Lung (tissue), 11 donors: ENCODE measurements at regions not wholly inside any gene's neighbourhood (a gene's known extent, or its start where the extent isn't known, plus 50 kb on each side); places are given as distances from the start of the nearest gene placed in this dataset.

Experiments
- ATAC-seq: fragments of 200-7000 bp; cut with Tn5 transposase; one replicate; pipeline ENCODE4 v1.9.1; 2020; ENCODE audit warnings: moderate number of reproducible peaks; ENCODE audit not compliant: insufficient read depth, low FRiP score
- DNase-seq, 3 donors: peaks; one replicate each; pipeline ENCODE4 v3.0.0-alpha.2; 2013 to 2017
- H3K27ac ChIP-seq, 2 donors: one replicate each; pipeline ENCODE4 v1.5.1; 2013; ENCODE audit warnings: mild to moderate bottlenecking in 2 of 2, moderate library complexity in 2 of 2, control low read depth in 1 of 2, inconsistent platforms in 1 of 2, low read depth in 1 of 2, low read length in 1 of 2
- H3K27me3 ChIP-seq, 3 donors: one replicate each; pipeline ENCODE4 v1.5.1; 2013; ENCODE audit warnings: low read length in 2 of 3; ENCODE audit not compliant: control insufficient read depth in 3 of 3, insufficient read depth in 3 of 3
- H3K36me3 ChIP-seq, 4 donors: one replicate each; pipeline ENCODE4 v1.5.1; 2013; ENCODE audit warnings: low read length in 4 of 4, mild to moderate bottlenecking in 1 of 4, moderate library complexity in 1 of 4; ENCODE audit not compliant: control insufficient read depth in 4 of 4, insufficient read depth in 4 of 4
- H3K4me1 ChIP-seq, 5 donors: one replicate each; pipeline ENCODE4 v1.5.1; 2013; ENCODE audit warnings: low read length in 5 of 5, mild to moderate bottlenecking in 2 of 5, moderate library complexity in 1 of 5; ENCODE audit not compliant: control insufficient read depth in 5 of 5, insufficient read depth in 5 of 5
- H3K4me3 ChIP-seq: one replicate; pipeline ENCODE4 v1.5.1; 2013; ENCODE audit warnings: mild to moderate bottlenecking, control low read depth, moderate library complexity
- H3K9ac ChIP-seq, 2 donors: one replicate each; pipeline ENCODE4 v1.5.1; 2013; ENCODE audit warnings: low read length in 2 of 2, control low read depth in 1 of 2; ENCODE audit not compliant: insufficient read depth in 1 of 2
- H3K9me3 ChIP-seq, 4 donors: one replicate each; pipeline ENCODE4 v1.5.1; 2013; ENCODE audit warnings: low read length in 3 of 4, mild to moderate bottlenecking in 1 of 4, moderate library complexity in 1 of 4; ENCODE audit not compliant: control insufficient read depth in 4 of 4, insufficient read depth in 3 of 4
- CTCF ChIP-seq: IDR thresholded peaks from 2 replicates; pipeline ENCODE4 v1.5.1; 2012; ENCODE audit warnings: mild to moderate bottlenecking; ENCODE audit errors: control extremely low read depth, extremely low read depth
- WGBS, 2 donors: extraction: QIAGEN DNeasy Blood & Tissue Kit; methylation state at CpG; one replicate each; pipeline ENCODE4 v1.1.7; 2013; 5-methylcytosine and 5-hydroxymethylcytosine counted together
- donor health status: control.
- donor health status: control.
- donor health status: Bipolar disorder and iron deficiency.
- donor health status: healthy.
- donor health status: DM: yes; HTN: yes; CAD: no.

GRCh38 chr6:163906006-163906710 lies 491.6 kb downstream of the QKI start:
- no peaks in the 10 kb centered on the region for H3K27me3 ChIP-seq
- no peaks in the 10 kb centered on the region for H3K9me3 ChIP-seq
- H3K4me3 ChIP-seq, result no peak overlapping the region
- 80 to 87% methylated on average over 8 of the region's 8 CpGs for WGBS, 2 donors
- H3K9ac ChIP-seq, result no peak overlapping the region
- H3K27ac ChIP-seq, result no peak overlapping the region
- no peaks in the 10 kb centered on the region for H3K36me3 ChIP-seq
- peaks cover 0 to 4% (median 0%) of the 10 kb centered on the region in 5 donors for H3K4me1 ChIP-seq
- ATAC-seq, result no peak
- TF ChIP-seq CTCF, result no peak
- DNase-seq, result no peak

- DNase-seq, result peak in 2 of 3 donors; percentile 4 to 15
- no peak for TF ChIP-seq CTCF
- no peaks in the 10 kb centered on the region for H3K27me3 ChIP-seq
- H3K4me3 ChIP-seq, result no peak overlapping the region
- H3K36me3 ChIP-seq, result no peaks in the 10 kb centered on the region
- H3K4me1 ChIP-seq, result peaks cover 0 to 4% (median 0%) of the 10 kb centered on the region in 5 donors
- no peak overlapping the region for H3K9ac ChIP-seq
- ATAC-seq, result no peak
- no peaks in the 10 kb centered on the region for H3K9me3 ChIP-seq
- H3K27ac ChIP-seq, result no peak overlapping the region
- WGBS, 2 donors, result 58 to 66% methylated on average over 7 of the region's 7 CpGs
Observed at GRCh38 chr6:163904186-163904585, 489.7 kb downstream of the QKI start.

- H3K9ac ChIP-seq, result no peak overlapping the region
- H3K36me3 ChIP-seq, result no peaks in the 10 kb centered on the region
- no peak overlapping the region for H3K27ac ChIP-seq
- no peak overlapping the region for H3K4me3 ChIP-seq
- WGBS, 2 donors, result 89 to 93% methylated on average over 8 of the region's 8 CpGs
- TF ChIP-seq CTCF, result no peak
- H3K27me3 ChIP-seq, result no peaks in the 10 kb centered on the region
- DNase-seq (no peak), ATAC-seq (no peak)
- H3K9me3 ChIP-seq, result no peaks in the 10 kb centered on the region
- peaks cover 0 to 4% (median 0%) of the 10 kb centered on the region in 5 donors for H3K4me1 ChIP-seq
Observed at GRCh38 chr6:163903541-163903940, 489.0 kb downstream of the QKI start.

- no peak for DNase-seq
Observed at GRCh38 chr6:163902993-163903392, 488.5 kb downstream of the QKI start.

More at GRCh38 chr6:163902993-163903392, 488.5 kb downstream of the QKI start:
- H3K27ac ChIP-seq, result no peak overlapping the region
- WGBS, 2 donors, result 95 to 96% methylated on average over 8 of the region's 8 CpGs
- no peak overlapping the region for H3K4me3 ChIP-seq
- ATAC-seq, result no peak
- H3K27me3 ChIP-seq, result no peaks in the 10 kb centered on the region
- TF ChIP-seq CTCF, result no peak
- peaks cover 0 to 4% (median 0%) of the 10 kb centered on the region in 5 donors for H3K4me1 ChIP-seq
- no peak overlapping the region for H3K9ac ChIP-seq
- H3K9me3 ChIP-seq, result no peaks in the 10 kb centered on the region
- H3K36me3 ChIP-seq, result no peaks in the 10 kb centered on the region
